Transverse colon (tissue), 3 donors: ENCODE measurements at regions not wholly inside any gene's neighbourhood (a gene's known extent, or its start where the extent isn't known, plus 50 kb on each side); places are given as distances from the start of the nearest gene placed in this dataset.

Source experiments
- POLR2A ChIP-seq: fragments of 450-650 bp; IDR thresholded peaks from one replicate; pipeline ENCODE4 v1.6.1; 2016; ENCODE audit warnings: antibody characterized with exemption, mild to moderate bottlenecking, moderate library complexity
- TF ChIP-seq, protein P1 (sequence below), 5 experiments: fragments of 200-600 bp in 3 of 5; fragments of 450-650 bp in 2 of 5; sonication (generic) in 3 of 5; IDR thresholded peaks; 1 replicate in 2 of 5; 2 replicates in 3 of 5; pipeline ENCODE4 v1.5.1; 2016 to 2017; ENCODE audit warnings: antibody characterized with exemption in 5 of 5, inconsistent platforms in 3 of 5, mild to moderate bottlenecking in 2 of 5, moderate library complexity in 1 of 5

DNA sequence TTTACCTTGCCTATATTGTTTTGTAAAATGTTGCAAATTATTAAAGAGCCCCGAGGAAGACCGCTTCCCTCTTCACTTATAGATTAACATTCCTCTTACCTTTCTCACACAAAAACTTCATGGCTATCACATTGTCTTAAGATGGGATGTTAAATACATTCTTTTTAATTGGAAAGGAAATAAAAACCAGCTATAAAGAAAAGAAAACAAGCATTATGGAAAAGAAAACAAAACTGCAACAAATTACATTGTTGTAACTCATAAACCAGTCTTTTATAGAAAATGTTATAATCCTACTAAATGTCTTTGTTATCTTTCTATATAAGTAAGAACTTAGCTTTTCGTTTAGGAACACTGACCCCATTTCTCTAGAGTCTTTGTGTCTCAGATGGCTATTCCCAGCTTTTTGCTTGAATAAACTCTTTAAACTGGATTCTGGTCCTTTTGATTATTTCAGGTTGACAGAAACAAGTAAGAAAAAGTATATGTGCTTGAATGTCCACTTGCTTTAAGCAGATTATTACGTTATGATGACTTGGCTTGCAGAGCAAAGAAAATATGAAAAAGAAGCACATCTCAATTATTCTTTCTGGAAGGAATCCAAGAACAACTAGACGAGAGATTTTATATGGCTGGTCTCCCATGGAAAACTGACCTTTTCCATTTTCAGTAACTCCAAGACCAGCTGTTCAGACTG is 128.2 kb downstream of the AKR1D1 start:
- TF ChIP-seq, protein P1, sequence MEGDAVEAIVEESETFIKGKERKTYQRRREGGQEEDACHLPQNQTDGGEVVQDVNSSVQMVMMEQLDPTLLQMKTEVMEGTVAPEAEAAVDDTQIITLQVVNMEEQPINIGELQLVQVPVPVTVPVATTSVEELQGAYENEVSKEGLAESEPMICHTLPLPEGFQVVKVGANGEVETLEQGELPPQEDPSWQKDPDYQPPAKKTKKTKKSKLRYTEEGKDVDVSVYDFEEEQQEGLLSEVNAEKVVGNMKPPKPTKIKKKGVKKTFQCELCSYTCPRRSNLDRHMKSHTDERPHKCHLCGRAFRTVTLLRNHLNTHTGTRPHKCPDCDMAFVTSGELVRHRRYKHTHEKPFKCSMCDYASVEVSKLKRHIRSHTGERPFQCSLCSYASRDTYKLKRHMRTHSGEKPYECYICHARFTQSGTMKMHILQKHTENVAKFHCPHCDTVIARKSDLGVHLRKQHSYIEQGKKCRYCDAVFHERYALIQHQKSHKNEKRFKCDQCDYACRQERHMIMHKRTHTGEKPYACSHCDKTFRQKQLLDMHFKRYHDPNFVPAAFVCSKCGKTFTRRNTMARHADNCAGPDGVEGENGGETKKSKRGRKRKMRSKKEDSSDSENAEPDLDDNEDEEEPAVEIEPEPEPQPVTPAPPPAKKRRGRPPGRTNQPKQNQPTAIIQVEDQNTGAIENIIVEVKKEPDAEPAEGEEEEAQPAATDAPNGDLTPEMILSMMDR (IDR thresholded peaks at IDR 0.05), result no peak
- TF ChIP-seq POLR2A, result no peak
